Central memory CD8-positive, alpha-beta T cell (primary cell): ENCODE measurements at regions not wholly inside any gene's neighbourhood (a gene's known extent, or its start where the extent isn't known, plus 50 kb on each side); places are given as distances from the start of the nearest gene placed in this dataset.

ENCODE experiments used
- ATAC-seq: fragments of 150-1000 bp; cut with Tn5 transposase; replicated peaks from 2 replicates; pipeline ENCODE4 v1.10.0; 2022; ENCODE audit warnings: mild to moderate bottlenecking, moderate FRiP score, moderate number of reproducible peaks; ENCODE audit not compliant: poor library complexity, severe bottlenecking; ENCODE audit errors: extremely low read depth
- DNase-seq, 2 donors: peaks; one replicate each; pipeline ENCODE4 v3.0.0; 2021; ENCODE audit warnings: low spot score in 2 of 2
- H3K27ac Mint-ChIP-seq: one replicate; pipeline ENCODE4 v1.8.0; 2022; ENCODE audit warnings: low read depth, mild to moderate bottlenecking, moderate library complexity, mixed read lengths
- H3K27me3 Mint-ChIP-seq: one replicate; pipeline ENCODE4 v1.8.0; 2022; ENCODE audit warnings: mixed read lengths
- H3K36me3 Mint-ChIP-seq: one replicate; pipeline ENCODE4 v1.8.0; 2022; ENCODE audit warnings: mild to moderate bottlenecking, moderate library complexity, mixed read lengths; ENCODE audit not compliant: insufficient read depth
- H3K4me1 Mint-ChIP-seq: one replicate; pipeline ENCODE4 v1.8.0; 2022; ENCODE audit warnings: mixed read lengths
- H3K4me3 Mint-ChIP-seq: one replicate; pipeline ENCODE4 v1.8.0; 2022; ENCODE audit warnings: mild to moderate bottlenecking, moderate library complexity, mixed read lengths
- H3K9me3 Mint-ChIP-seq: one replicate; pipeline ENCODE4 v1.8.0; 2022; ENCODE audit warnings: mixed read lengths

DNA sequence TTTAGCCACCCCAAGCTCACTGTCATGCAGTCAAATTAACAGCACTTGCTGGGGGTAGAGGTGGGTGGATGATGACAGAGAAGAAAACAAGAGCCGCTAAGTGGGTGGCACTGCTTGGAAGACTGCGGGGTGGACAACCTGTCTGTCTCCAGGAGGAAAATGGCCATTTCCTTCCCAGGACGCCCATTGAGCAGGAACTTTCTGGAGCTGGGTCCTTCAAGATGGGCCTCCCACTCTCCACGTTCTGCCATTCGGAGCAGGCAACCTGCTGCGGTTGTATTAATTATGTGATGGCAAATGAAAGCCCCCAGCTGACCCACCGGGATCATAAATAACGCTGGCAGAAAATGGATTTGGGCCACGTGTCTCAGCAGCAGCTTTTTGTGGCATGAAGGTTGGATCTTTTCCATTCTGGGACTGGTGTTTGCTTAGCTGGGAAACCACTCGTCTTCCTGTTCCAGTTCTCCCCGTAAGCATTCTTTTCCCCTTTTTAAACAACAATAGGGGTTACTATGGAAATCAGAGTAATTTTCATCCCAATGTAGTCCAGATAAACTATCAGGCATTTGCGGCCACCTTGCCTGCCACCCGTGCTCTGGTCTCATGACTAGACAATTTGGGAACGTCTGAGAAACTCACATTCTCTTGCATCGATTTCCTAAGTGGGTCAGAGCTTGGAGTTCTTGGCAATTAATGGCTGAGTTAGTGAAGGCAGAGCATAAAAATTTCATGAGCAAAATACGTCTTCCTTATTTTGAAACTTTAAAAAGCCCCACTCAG, 215.5 kb downstream of the ANKRD60 start:
- peaks cover 5% of the 10 kb centered on the region for H3K4me1 Mint-ChIP-seq

DNA sequence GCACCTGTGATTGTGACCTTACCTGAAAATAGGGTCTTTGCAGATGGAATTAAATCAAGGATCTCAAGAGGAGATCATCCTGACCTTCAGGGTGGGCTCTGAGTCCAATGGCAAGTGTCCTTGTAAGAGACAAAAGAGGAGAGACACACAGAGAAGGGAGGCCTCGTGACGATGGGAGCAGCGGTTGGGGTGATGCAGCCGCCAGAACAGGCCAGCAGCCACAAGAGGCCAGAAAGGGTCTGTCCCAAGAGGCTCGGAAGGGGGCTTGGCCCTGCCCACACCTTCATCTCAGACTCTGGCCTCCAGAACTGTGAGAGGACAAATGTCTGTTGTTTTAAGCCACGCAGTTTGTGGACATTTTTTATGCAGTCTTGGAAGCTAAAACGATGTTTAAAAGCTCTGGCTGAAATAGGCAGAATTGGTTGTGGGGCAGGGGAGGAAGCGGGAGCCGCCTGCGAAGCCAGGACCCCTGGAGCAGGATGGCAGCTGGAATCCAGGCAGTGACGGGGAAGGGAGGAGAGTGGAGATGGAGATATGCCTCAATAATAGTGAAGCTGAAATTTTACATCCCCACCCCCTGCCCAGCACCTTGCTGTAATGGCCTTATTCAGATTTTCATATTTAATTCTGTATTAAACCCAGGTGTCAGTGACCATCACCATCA, 216.4 kb downstream of the ANKRD60 start:
- Mint-ChIP-seq H3K36me3 (no peaks in the 10 kb centered on the region), H3K27me3 (peaks cover 75% of the 10 kb centered on the region), H3K4me1 (peaks cover 5% of the 10 kb centered on the region), H3K27ac (peak overlapping the region; percentile 29), H3K9me3 (no peaks in the 10 kb centered on the region), H3K4me3 (no peak overlapping the region)
- DNase-seq (no peak), ATAC-seq (no peak)

More for the DNA sequence above, 215.5 kb downstream of the ANKRD60 start:
- H3K4me3 Mint-ChIP-seq = no peak overlapping the region
- DNase-seq (no peak), ATAC-seq (no peak)
- peaks cover 70% of the 10 kb centered on the region for H3K27me3 Mint-ChIP-seq
- H3K9me3 Mint-ChIP-seq = no peaks in the 10 kb centered on the region
- H3K27ac Mint-ChIP-seq = no peak overlapping the region
- no peaks in the 10 kb centered on the region for H3K36me3 Mint-ChIP-seq

DNA sequence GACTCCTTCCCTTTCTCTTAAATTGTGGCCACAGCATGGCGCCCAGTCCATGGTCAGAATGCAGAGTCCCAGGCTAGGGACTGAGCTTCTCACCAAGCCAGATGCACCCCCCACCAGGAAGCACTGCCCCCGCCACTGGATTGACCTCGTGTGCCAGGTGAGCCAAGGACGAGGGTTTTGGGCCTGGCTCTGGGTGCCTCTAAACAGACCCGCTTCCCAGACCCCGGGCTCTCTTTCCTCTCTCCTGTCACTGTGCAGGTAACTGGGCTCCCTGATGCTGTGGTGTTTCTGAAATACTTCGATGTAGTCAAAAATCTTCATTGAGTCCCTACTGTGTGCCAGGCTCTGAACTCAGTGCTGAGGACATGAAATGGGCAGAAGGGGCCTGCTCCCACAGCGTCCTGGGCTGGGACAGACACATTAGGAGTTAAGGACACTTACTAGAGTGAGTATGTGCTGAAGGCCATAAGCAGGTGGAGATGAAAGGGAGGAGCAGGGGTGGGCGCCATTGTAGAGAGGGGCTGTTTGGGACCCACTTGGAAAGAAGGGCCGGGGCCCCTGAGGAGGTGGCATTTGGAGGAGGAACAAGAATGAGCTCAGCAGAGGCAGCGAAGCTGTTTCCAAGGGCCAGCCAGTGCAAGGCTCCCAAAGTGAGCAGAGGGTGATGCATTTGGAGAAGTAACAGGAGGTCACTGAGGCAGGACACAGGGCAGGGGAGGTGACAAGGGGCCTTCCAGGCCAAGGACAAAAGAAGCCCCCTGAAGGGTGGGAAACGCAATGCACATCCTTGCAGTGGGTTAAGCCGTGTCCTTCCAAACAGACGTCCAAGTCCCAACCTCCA, 217.1 kb downstream of the ANKRD60 start:
- ATAC-seq (no peak), DNase-seq (no peak)
- H3K9me3 Mint-ChIP-seq = no peaks in the 10 kb centered on the region
- H3K36me3 Mint-ChIP-seq = no peaks in the 10 kb centered on the region
- no peak overlapping the region for H3K27ac Mint-ChIP-seq
- no peak overlapping the region for H3K4me3 Mint-ChIP-seq
- H3K4me1 Mint-ChIP-seq = peaks cover 5% of the 10 kb centered on the region
- H3K27me3 Mint-ChIP-seq = peaks cover 83% of the 10 kb centered on the region

DNA sequence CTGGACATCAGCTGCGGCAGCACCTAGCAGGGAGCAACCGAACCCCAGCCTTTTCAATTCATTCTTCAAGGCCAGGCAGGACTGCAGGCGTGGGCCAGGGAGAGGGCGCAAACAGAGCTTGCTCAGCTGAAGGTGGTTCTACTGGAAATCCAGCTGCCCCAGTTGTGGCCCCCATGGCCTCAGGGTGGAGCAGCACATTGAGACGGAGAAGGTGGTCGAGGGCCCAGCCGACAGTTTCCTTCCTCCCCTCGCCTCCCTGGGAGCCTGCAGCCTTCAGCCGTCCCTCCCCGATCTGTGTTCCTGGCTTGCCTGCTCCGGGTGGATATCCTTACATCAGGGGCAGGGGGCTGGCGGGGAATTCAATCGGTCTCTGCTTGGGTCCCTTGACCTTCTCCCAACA, 217.8 kb downstream of the ANKRD60 start:
- Mint-ChIP-seq H3K4me1 (peaks cover 5% of the 10 kb centered on the region), H3K27ac (no peak overlapping the region), H3K27me3 (peaks cover 82% of the 10 kb centered on the region), H3K4me3 (no peak overlapping the region), H3K9me3 (no peaks in the 10 kb centered on the region), H3K36me3 (no peaks in the 10 kb centered on the region)
- ATAC-seq (no peak), DNase-seq (no peak)

DNA sequence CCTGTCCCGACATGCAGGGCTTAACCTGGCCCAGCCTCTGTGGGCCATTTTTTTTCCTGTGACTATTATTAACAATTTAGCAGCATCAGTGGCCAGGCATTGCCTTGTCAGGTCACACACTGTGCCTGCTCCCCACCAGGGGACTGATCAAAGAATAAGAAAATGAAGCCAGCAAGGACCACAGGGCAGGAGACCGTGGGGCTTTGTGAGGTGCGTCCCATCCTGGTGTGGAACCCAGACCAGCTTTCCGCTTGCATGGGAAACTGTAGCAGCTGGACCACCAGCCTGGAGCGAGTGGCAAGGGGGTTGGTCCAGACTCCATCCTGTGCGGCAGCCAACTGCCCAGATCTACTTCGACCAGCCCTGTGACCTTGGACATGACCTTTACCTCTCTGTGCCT, 218.3 kb downstream of the ANKRD60 start:
- ATAC-seq (no peak), DNase-seq (no peak)
- H3K27ac Mint-ChIP-seq = no peak overlapping the region
- H3K9me3 Mint-ChIP-seq = no peaks in the 10 kb centered on the region
- H3K4me3 Mint-ChIP-seq = no peak overlapping the region
- H3K36me3 Mint-ChIP-seq = no peaks in the 10 kb centered on the region
- H3K27me3 Mint-ChIP-seq = peaks cover 77% of the 10 kb centered on the region
- peaks cover 5% of the 10 kb centered on the region for H3K4me1 Mint-ChIP-seq

DNA sequence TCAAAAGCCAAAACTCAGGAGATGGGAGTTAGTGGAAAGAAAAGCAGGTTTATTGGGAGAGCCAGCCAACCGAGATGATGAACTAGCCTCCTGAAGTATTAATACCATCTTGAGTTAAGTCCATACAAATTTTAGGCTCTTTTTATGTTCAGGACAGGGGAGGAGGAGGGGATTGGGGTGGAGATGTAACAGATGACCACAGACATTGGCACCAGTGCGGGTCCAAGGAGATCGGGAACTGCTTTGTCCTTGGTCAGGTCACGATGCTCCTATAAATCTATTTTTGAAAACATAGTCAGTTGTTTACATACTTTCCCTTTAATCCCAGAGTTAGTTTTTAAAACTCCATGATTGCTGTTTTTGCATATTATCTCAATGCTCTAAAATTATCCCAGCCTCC, 219.6 kb downstream of the ANKRD60 start:
- no peaks in the 10 kb centered on the region for H3K9me3 Mint-ChIP-seq
- no peaks in the 10 kb centered on the region for H3K4me1 Mint-ChIP-seq
- no peak overlapping the region for H3K27ac Mint-ChIP-seq
- no peak overlapping the region for H3K4me3 Mint-ChIP-seq
- peaks cover 77% of the 10 kb centered on the region for H3K27me3 Mint-ChIP-seq
- H3K36me3 Mint-ChIP-seq = no peaks in the 10 kb centered on the region
- DNase-seq = no peak
- no peak for ATAC-seq

DNA sequence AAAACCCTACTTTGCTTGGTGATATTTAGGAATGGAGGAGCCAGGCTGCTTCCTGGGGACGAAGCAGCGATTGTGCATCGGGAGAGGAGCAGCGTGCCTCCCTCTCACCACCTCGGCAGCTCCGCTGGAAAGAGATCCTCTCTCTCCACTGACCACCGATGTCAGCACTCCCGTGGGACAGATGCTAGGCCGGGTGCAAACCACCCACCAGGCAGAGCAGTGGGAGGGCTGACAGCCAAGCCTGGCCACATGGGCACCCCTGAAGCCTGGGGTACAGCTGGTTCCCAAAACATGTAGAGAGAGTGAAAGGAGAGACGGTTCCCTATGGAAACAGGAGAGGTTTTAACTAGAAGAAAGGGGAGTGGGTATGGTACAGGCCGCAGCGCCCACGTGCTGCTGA, 220.0 kb downstream of the ANKRD60 start:
- Mint-ChIP-seq H3K27ac (no peak overlapping the region), H3K9me3 (no peaks in the 10 kb centered on the region), H3K27me3 (peaks cover 76% of the 10 kb centered on the region), H3K4me3 (no peak overlapping the region), H3K36me3 (no peaks in the 10 kb centered on the region), H3K4me1 (no peaks in the 10 kb centered on the region)
- DNase-seq (no peak), ATAC-seq (no peak)

DNA sequence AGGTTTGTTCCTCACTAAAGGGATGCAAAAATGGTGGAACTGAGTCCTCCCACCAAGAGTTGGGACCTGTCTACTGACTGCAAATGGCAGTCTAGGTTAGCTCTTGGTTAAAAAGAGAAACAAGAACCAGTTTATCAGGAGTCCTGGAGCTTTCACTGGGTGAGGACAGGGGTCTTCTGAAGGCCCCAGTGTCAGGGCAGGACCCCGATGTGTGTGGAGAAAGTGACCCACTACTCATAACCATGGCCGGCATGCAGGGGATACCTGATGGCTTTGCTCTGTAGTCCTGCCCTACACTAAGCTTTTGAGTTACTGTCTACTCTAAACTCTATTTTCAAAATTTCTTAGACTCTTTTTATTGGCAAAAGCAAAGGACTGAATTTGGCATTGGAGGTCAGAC, 220.5 kb downstream of the ANKRD60 start:
- Mint-ChIP-seq H3K4me1 (no peaks in the 10 kb centered on the region), H3K27ac (no peak overlapping the region)

DNA sequence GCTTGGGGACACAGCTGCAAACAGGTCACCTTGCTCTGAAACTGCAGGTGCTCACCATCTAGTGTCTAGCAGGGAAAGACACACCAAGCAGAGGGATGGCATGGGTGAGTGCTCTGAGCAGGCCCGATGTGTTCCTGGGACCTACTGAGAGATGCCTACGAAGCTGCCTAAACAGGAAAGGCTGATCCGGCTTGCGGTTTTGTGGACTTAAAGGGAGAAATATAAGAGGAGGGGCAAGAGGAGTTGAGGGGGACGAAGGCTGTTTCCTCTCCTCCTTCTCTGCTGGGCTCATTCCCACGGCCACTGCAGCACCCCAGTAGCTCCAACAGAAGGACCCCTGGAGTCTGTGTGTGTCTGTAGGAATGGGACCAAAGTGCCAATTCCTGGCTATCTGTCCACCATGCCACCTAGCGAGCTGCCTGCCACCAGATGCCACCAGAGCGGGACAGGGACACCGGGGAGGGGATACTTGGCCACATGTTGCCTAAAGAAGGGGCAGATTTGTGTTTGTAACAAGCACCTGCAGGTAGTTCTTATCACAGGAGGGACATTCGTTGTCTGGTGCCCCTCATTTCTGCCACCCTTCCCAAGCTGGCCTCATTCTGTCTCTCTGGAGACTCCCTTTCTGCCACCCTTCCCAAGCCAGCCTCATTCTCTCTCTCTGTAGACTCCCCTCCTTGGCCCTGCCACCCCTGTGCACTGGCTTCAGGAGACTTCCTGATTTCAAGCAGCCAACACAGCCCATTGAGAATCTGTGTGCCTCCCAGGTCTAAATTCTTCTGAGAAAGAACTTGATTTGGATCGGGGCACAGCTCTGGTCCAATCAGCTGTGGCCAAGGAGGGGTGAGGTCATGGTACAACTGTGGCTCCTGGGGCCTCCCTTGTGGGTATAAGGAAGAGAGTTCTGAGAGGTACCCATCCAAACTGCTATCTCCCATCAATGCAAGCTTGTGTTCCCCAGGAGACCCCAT, 221.8 kb downstream of the ANKRD60 start:
- no peak for ATAC-seq
- no peak overlapping the region for H3K4me3 Mint-ChIP-seq
- no peak for DNase-seq
- H3K4me1 Mint-ChIP-seq = no peaks in the 10 kb centered on the region
- no peaks in the 10 kb centered on the region for H3K9me3 Mint-ChIP-seq
- H3K27me3 Mint-ChIP-seq = peaks cover 58% of the 10 kb centered on the region
- no peaks in the 10 kb centered on the region for H3K36me3 Mint-ChIP-seq
- H3K27ac Mint-ChIP-seq = no peak overlapping the region

More for the DNA sequence above, 220.5 kb downstream of the ANKRD60 start:
- no peak for DNase-seq
- H3K9me3 Mint-ChIP-seq = no peaks in the 10 kb centered on the region
- H3K4me3 Mint-ChIP-seq = no peak overlapping the region
- peaks cover 71% of the 10 kb centered on the region for H3K27me3 Mint-ChIP-seq
- no peak for ATAC-seq
- H3K36me3 Mint-ChIP-seq = no peaks in the 10 kb centered on the region

DNA sequence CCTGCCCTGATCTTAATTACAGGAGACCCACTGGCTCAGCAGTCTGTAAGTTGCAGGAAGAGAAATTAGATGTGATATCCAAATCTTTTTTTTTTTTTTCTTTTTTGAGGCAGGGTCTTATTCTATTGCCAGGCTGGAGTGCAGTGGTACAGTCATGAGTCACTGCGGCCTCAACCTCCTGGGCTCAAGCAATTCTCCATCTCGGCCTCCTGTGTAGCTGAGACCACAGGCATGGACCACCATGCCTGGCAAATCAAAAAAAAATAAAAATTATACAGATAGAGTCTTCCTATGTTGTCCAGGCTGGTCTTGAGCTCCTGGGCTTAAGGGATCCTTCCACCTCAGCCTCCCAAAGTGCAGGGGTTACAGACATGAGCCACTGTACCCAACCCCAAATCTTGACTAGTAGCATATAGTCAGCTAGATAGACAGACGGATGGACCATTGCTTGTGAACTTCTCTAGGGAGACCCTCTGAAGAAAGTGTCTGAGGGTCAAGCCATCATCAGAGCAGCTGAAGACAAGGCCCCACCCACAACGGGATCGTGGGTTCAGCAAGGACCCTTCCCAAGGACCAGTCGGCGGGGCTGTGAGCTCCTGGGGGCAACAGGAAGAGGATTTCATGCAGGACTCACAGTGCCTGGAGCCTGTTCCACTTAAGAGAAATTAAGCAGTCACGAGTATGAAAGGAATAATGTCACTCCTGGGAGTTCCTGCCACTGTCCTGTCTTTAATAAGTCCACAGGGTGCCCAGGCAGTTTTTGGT, 222.7 kb downstream of the ANKRD60 start:
- ATAC-seq (no peak), DNase-seq (no peak)
- Mint-ChIP-seq H3K4me1 (no peaks in the 10 kb centered on the region), H3K36me3 (no peaks in the 10 kb centered on the region), H3K27me3 (peaks cover 49% of the 10 kb centered on the region), H3K27ac (no peak overlapping the region), H3K9me3 (no peaks in the 10 kb centered on the region), H3K4me3 (no peak overlapping the region)

DNA sequence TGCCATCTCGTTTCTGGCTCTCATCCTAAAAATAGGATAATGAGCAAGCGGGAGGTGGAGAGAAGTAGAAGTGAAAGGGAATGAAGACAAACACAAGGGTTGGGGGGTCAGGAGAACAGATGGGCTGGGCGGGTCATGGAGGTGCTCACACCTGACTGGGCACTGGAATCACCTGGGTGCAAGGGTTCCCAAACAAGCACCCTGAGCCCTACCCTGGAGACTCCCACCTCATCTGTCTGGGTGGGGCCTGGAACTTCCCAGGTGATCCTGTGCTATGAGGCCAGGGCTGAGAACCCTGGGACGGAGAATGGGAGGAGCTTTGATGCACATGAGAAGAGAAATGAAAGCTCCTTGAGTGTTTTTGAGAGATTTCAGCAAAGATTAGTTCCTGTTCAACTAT, 223.6 kb downstream of the ANKRD60 start:
- ATAC-seq (no peak), DNase-seq (no peak)
- Mint-ChIP-seq H3K27me3 (peaks cover 41% of the 10 kb centered on the region), H3K4me3 (no peak overlapping the region), H3K9me3 (no peaks in the 10 kb centered on the region), H3K4me1 (no peaks in the 10 kb centered on the region), H3K27ac (no peak overlapping the region), H3K36me3 (no peaks in the 10 kb centered on the region)
